SK-N-SH treated with all-trans-retinoic acid at 6 μM for 48 hours (cell line): ENCODE measurements at regions not wholly inside any gene's neighbourhood (a gene's known extent, or its start where the extent isn't known, plus 50 kb on each side); places are given as distances from the start of the nearest gene placed in this dataset.

Experiments used
- ARNTL ChIP-seq: fragments of 450-650 bp; formaldehyde crosslinking; IDR thresholded peaks from 2 replicates; pipeline ENCODE4 v1.5.0; 2020; ENCODE audit warnings: low read depth, mild to moderate bottlenecking, moderate library complexity, borderline replicate concordance
- CREB5 ChIP-seq: fragments of 250-450 bp; sonication (Bioruptor Pico); IDR thresholded peaks from 2 replicates; pipeline ENCODE4 v1.5.1; 2020; ENCODE audit warnings: low read depth, mild to moderate bottlenecking, moderate library complexity
- ISL1 ChIP-seq: fragments of 250-450 bp; sonication (Bioruptor Pico); IDR thresholded peaks from 2 replicates; pipeline ENCODE4 v2.1.2; 2022; ENCODE audit warnings: mild to moderate bottlenecking, moderate library complexity
- POU6F1 ChIP-seq: fragments of 250-450 bp; sonication (Bioruptor Pico); IDR thresholded peaks from 2 replicates; pipeline ENCODE4 v1.8.0; 2021; ENCODE audit warnings: low read depth, mild to moderate bottlenecking, moderate library complexity, borderline replicate concordance
- PPARA ChIP-seq: fragments of 250-450 bp; sonication (Bioruptor Pico); IDR thresholded peaks from 2 replicates; pipeline ENCODE4 v1.5.0; 2020; ENCODE audit warnings: mild to moderate bottlenecking, borderline replicate concordance
- TOX ChIP-seq: fragments of 250-450 bp; sonication (Bioruptor Pico); IDR thresholded peaks from 2 replicates; pipeline ENCODE4 v1.8.0; 2021; ENCODE audit warnings: mild to moderate bottlenecking, moderate library complexity, borderline replicate concordance
- TSHZ2 ChIP-seq: fragments of 250-450 bp; sonication (Bioruptor Pico); IDR thresholded peaks from 2 replicates; pipeline ENCODE4 v1.5.0; 2020; ENCODE audit warnings: mild to moderate bottlenecking, moderate library complexity
- ZFP3 ChIP-seq: fragments of 250-450 bp; sonication (Bioruptor Pico); IDR thresholded peaks from 2 replicates; pipeline ENCODE4 v1.5.0; 2020; ENCODE audit warnings: mild to moderate bottlenecking, moderate library complexity
- ZNF70 ChIP-seq: fragments of 450-650 bp; formaldehyde crosslinking; IDR thresholded peaks from 2 replicates; pipeline ENCODE4 v1.5.0; 2020; ENCODE audit warnings: mild to moderate bottlenecking, moderate library complexity

GRCh38 chr11:104830080-104830479 is 68.2 kb downstream of the CASP12 start:
- no peak for TF ChIP-seq TSHZ2
- TF ChIP-seq CREB5 (CRISPR knock-in tag), result no peak
- TF ChIP-seq ARNTL, result no peak
- TF ChIP-seq TOX (CRISPR knock-in tag), result no peak
- TF ChIP-seq POU6F1, result no peak
- no peak for TF ChIP-seq ISL1 (CRISPR knock-in tag)
- no peak for TF ChIP-seq PPARA (CRISPR knock-in tag)
- no peak for TF ChIP-seq ZNF70 (CRISPR knock-in tag)
- no peak for TF ChIP-seq ZFP3 (CRISPR knock-in tag)
